Erythroblast (primary cell): ENCODE measurements at regions not wholly inside any gene's neighbourhood (a gene's known extent, or its start where the extent isn't known, plus 50 kb on each side); places are given as distances from the start of the nearest gene placed in this dataset.

Experiments used
- GATA1 ChIP-seq: IDR thresholded peaks from 2 replicates; pipeline ENCODE4 v1.6.1; 2011; ENCODE audit warnings: low read depth, mild to moderate bottlenecking, control low read depth, low read length, moderate library complexity
- POLR2A ChIP-seq: IDR thresholded peaks from 2 replicates; pipeline ENCODE4 v1.6.1; 2011; ENCODE audit warnings: mild to moderate bottlenecking, low read length

DNA sequence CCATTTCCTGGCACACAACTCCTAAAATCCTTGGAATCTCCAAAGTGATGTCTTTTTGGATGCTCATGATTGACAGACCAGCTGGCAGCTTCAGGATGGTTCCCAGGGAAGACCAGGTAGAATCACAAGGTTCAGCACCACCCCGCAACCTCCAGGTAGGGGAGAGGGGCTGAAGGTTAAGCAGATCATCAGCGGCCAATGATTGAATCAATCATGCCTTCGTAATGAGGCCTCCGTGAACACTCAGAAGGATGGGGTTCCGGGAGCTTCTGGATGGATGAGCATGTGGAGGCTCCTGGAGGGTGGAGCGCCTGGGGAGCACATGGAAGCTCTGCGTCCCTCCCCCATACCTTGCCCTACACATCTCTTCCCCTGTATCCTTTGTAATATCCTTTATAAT, 185.9 kb downstream of the SEC14L1 start:
- TF ChIP-seq POLR2A (no peak), GATA1 (no peak)
